AG04449 (cell line): ENCODE measurements at regions not wholly inside any gene's neighbourhood (a gene's known extent, or its start where the extent isn't known, plus 50 kb on each side); places are given as distances from the start of the nearest gene placed in this dataset.
"Not testable (repeated sequence)": the region's sequence is repeated elsewhere in the genome, so short reads cannot be mapped to it uniquely, and the experiment has no call there.

ENCODE experiments used
- CTCF ChIA-PET: fragments of 350-600 bp; formaldehyde crosslinking; extraction: SDS; loops from one replicate; lab custom pipeline; 2021; ENCODE audit warnings: antibody characterized with exemption; lab: Yijun Ruan, JAX
- POLR2A ChIA-PET: fragments of 400-600, 350-600 bp; formaldehyde crosslinking; extraction: SDS; loops from one replicate; lab custom pipeline; 2020; ENCODE audit warnings: antibody characterized with exemption, inconsistent platforms; lab: Yijun Ruan, JAX
- DNase-seq: peaks from one replicate; pipeline ENCODE4 v3.0.0-alpha.2; 2010; ENCODE audit warnings: low read depth, low spot score
- H3K4me3 ChIP-seq: 2 replicates; pipeline ENCODE4 v1.5.1; 2011; ENCODE audit warnings: low read depth, mild to moderate bottlenecking, control low read depth, low read length
- CTCF ChIP-seq: IDR thresholded peaks from one replicate; pipeline ENCODE4 v1.5.1; 2011; ENCODE audit warnings: mild to moderate bottlenecking, moderate library complexity, low read length, control low read depth, inconsistent platforms; ENCODE audit not compliant: insufficient read depth; ENCODE audit errors: missing control alignments

GRCh38 chr10:60525716-60526585, 136.3 kb upstream of the ANK3 start:
- H3K4me3 ChIP-seq: no peak overlapping the region
- no peak for TF ChIP-seq CTCF
- POLR2A ChIA-PET: interaction anchor here (0.7 kb wide), 1 partner anchor 10 kb away, joined by 3 read pairs; no protein-coding TSS in a partner anchor
- DNase-seq: no peak
- CTCF ChIA-PET: interaction anchor here (0.9 kb wide), 1 partner anchor 121 kb away, joined by 3 read pairs; no protein-coding TSS in a partner anchor

- no peak for TF ChIP-seq CTCF
- DNase-seq: no peak
- POLR2A ChIA-PET: no interaction called here
- CTCF ChIA-PET: interaction anchor here (0.9 to 1.0 kb wide), 2 partner anchors 9 to 80 kb away, joined by 3 to 4 read pairs; no protein-coding TSS in a partner anchor
- no peak overlapping the region for H3K4me3 ChIP-seq
Measured at GRCh38 chr10:60524541-60524940, 134.9 kb upstream of the ANK3 start.

- DNase-seq, POLR2A ChIA-PET, CTCF ChIA-PET, H3K4me3 ChIP-seq: not testable (repeated sequence)
Measured at GRCh38 chr10:60523371-60523770, 133.7 kb upstream of the ANK3 start.

- no peak overlapping the region for H3K4me3 ChIP-seq
- no peak for TF ChIP-seq CTCF
- DNase-seq: no peak
- CTCF ChIA-PET: no interaction called here
- POLR2A ChIA-PET: no interaction called here
Measured at GRCh38 chr10:60522617-60523016, 132.9 kb upstream of the ANK3 start.

GRCh38 chr10:60521974-60522405, 132.3 kb upstream of the ANK3 start:
- no peak for DNase-seq
- ChIA-PET CTCF (interaction anchor here (0.7 to 0.8 kb wide), 2 partner anchors 43 to 125 kb away, joined by 3 read pairs; no protein-coding TSS in a partner anchor), POLR2A (no interaction called here)
- no peak overlapping the region for H3K4me3 ChIP-seq
- TF ChIP-seq CTCF: no peak

- ChIA-PET CTCF (interaction anchor here (1.2 to 1.5 kb wide), 2 partner anchors 10 to 250 kb away, joined by 3 to 4 read pairs; no protein-coding TSS in a partner anchor), POLR2A (no interaction called here)
- no peak for DNase-seq
- H3K4me3 ChIP-seq: no peak overlapping the region
- no peak for TF ChIP-seq CTCF
Measured at GRCh38 chr10:60518745-60519144, 129.1 kb upstream of the ANK3 start.
